Hematopoietic multipotent progenitor cell treated with erythropoietin and hydrocortisone succinate and interleukin-3 and kit ligand, for 4 days (in vitro differentiated cells): ENCODE measurements at regions not wholly inside any gene's neighbourhood (a gene's known extent, or its start where the extent isn't known, plus 50 kb on each side); places are given as distances from the start of the nearest gene placed in this dataset.
"Not testable (repeated sequence)": the region's sequence is repeated elsewhere in the genome, so short reads cannot be mapped to it uniquely, and the experiment has no call there.

ENCODE experiments used
- DNase-seq: peaks from one replicate; pipeline ENCODE4 v3.0.0-alpha.2; 2015

DNA sequence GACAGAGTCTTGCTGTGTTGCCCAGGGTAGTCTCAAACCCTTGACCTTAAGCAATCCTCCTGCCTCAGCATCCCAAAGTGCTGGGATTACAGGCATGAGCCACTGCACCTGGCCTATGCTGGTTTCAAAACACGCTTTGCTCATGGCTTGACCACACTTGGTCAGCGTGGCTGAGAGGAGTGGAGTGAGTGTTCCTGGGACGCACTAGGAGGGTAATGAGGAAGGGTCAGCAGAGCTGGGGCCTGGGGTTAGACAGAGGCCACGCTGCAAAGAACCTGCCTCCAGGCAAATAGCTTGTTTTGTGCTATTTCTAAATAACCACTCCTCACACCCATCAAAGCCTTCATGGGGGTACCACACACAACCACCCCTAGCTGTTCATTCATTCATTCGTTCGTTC lies 77.9 kb upstream of the TOX2 start:
- no peak for DNase-seq

DNA sequence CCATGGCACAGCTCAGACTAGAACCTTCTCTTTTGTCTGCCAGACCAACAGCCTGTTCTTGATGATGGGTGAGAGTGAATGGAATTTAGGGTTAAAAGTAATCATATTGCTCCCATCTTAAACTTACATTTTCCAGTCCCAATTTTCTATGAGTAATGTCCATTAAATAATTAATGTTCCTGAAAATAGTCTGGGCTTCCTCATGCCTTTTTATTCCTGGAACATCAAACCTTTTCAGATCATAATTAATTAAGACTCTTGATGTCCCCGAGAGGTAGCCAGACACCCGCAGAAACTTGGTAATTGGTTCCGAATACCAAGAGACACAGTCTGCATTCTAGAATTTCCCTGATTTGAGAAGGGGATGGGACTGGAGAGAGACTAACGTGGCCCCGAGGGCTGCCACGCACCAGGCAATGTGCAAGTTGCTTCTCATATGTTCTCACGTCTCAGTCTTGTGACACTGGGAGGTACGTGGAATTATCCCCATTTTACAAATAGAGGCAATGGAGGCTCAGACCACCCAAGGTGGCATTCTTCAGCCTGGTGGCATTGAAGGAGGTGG lies 78.6 kb upstream of the TOX2 start:
- DNase-seq, result no peak

GRCh38 chr20:43833511-43834395 lies 80.9 kb upstream of the TOX2 start:
- DNase-seq, result no peak

GRCh38 chr20:43832961-43833360 lies 81.7 kb upstream of the TOX2 start:
- no peak for DNase-seq

DNA sequence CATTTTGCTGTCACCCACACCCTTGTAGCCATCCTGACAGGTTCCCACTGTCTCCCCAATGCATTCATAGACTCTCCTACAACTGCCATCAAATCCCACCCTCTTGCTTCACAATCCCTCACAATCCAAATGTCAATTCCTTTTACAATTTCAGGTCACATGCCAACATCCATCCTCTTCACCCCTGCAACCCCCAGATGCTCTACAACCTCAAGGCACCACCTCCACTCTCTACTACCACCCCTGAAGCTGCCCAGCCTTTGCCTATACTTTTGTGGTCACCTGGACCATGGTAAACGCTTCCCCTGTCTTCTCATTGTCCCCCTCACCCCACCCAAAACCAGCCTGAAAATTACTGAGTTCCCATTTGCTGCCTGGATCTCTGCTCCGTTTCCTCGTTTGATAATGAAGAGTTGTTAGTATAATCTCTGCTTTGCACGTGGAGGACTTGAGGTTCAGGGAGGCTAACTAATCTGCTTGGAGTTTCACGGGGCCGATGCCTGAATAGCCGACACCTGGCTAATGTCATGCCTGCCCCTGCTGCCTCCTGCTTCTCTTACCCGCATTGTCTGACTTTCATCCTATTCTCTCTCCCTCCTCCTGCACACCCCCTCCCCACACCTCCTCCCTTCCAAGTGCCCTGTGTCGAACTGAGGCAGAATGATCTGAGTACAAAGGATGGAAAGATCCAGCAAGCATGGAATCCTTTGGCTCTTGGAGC lies 82.4 kb upstream of the TOX2 start:
- DNase-seq, result no peak

GRCh38 chr20:43831481-43832065 lies 83.1 kb upstream of the TOX2 start:
- DNase-seq, result no peak

DNA sequence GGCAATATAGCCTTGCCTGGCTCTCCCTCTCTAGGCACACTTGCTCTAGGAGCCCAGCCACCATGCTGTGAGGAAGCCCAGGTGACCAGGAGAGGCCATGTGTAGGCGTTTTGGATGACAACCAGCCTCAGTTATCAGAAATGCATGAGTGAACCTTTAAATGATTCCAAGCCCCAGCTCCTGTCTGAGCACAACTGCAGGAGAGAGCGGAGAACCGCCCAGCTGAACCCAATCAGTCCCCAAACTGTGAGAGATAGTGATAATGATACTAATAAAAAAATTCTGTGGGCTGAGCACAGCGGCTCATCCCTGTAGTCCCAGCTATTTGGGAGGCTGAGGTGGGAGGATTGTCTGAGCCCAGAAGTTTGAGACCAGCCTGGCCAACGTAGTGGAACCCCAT lies 83.8 kb upstream of the TOX2 start:
- DNase-seq, result no peak

GRCh38 chr20:43829951-43830690 lies 84.5 kb upstream of the TOX2 start:
- no peak for DNase-seq

DNA sequence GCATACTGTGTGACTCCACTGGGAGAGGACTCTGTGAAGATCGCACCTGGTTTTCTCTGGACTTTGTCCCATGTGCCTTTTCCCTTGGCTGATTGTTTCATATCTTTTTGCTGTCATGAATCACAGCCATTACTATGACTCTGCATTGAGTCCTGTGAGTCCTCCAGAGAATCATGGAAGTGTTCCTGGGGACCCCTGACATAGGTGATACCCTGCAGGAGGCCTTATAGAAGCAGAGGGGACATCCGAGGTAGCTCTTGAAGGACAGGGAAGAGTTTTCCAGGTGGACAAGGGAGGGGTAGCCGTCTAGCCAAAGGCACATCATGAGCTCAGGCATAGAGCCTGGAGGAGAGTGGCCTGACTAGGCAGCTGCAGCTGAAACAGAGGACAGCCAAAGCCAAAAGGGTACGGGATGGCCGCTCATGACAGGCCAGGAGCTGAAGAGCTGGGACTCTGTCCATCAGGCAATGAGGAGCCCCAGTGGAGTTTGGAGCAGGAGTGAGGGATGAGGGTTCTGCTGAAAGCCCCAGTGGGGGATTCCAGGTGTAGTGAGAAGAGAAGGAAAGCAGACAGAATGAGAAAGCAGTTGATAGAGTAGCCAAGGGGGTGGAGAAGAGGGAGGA lies 86.6 kb upstream of the TOX2 start:
- no peak for DNase-seq

DNA sequence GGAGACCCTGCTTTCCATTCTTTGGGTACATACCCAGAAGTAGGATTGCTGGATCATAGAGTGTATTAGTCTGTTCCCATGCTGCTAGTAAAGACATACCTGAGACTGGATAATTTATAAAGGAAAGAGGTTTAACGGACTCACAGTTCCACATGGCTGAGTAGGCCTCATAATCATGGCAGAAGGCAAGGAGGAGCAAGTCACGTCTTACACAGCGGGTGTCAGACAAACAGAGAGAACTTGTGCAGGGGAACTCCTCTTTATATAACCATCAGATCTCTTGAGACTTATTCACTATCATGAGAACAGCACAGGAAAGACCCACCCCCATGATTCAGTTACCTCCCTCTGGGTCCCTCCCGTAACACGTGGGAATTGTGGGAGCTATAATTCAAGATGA lies 87.7 kb upstream of the TOX2 start:
- not testable (repeated sequence) for DNase-seq

DNA sequence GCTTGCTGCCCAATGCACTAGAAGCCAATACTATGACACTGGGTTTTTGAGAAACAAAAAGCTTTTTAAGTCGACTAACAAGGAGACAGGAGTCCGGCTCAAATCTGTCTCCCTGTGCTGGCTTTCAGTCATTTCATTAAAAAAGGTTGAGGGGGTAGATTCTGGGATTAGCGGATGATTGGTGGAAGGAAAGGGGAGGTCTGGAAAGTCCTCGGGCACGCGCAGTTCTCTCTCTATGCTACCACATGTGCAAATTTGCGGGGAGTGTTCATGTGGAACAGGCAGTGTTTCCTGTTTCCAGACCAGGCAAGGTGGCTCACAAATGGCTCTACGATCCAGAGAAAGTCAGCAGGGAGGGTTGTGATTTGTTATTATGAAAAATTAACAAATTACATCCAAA lies 89.1 kb upstream of the TOX2 start:
- DNase-seq, result no peak

- DNase-seq, result no peak
Observed at GRCh38 chr20:43825051-43825402, 89.6 kb upstream of the TOX2 start.

DNA sequence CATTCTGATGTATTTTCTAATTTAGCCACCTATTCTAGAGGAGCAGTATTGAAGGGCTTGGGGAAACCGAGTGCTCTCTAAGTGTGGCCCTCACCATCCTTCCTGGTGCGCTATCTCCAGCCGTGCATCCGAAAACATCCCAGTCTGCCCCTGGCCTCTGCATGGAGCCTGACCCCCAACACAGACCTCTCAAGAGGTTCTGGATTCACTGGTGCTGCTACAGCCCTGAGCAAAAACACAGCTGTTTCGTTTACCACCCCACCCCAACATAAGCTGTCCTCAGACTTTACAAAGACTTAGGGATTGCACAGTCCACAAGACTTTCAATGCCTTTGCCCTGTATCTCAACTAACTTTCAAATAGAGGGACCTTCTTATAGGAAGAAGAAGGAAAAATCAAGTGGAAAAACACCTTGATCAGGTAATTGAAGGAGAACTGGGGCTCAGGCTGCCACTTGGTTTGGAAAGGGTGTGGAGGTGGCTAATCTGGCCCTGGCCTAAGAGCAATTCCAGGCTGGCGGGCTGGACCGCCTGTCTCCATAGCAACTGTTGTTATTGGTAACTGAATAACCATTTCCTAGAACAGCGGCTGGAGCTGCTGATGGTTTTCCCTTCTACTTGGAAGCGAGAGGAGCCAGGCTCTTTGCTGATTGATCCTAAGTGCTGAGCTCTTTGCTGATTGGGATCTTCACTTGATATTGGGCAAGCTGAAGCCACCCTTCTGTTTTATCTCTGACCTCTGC lies 90.2 kb upstream of the TOX2 start:
- peak; percentile 14 for DNase-seq

GRCh38 chr20:43821795-43822194 lies 92.9 kb upstream of the TOX2 start:
- DNase-seq, result no peak

- DNase-seq, result no peak
Observed at GRCh38 chr20:43820731-43821330, 93.8 kb upstream of the TOX2 start.

DNA sequence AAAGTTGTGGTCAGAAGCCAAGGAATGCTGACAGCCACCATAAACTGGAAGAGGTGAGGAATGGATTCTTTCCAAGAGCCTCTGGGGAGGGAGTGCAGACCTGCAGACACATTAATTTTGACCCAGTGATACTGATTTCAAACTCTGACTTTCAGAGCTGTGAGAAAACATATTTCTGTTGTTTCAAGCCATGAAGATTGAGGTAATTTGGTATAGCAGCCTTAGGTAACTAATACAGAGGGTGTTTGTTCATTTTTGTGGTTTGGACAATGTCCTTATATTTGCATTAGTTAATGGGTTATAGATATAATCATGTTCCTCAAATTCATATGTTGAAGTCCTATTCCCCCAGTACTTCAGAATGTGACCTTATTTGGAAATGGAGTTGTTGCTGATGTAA lies 85.4 kb upstream of the GTSF1L start:
- no peak for DNase-seq

GRCh38 chr20:43809206-43809819 lies 82.5 kb upstream of the GTSF1L start:
- no peak for DNase-seq

DNA sequence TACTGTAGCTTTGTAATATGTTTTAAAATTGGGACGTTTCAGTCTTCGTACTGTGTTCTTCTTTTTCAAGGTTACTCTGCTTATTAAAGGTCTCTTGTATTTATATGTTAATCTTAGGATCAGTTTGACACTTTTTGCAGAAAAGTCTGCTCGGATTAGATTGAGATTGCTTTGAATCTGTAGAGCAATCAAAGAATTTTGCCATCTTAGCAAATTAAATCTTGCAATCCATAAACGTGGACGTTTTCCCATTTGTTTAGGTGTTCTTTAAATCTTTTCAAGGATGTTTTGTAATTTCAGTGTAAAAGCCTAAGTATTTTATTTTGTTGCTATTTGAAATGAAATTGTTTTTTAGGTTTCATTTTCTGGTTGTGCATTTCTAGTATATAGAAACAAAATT lies 78.0 kb upstream of the GTSF1L start:
- DNase-seq, result no peak

- DNase-seq, result no peak
Observed at GRCh38 chr20:43803276-43803675, 76.5 kb upstream of the GTSF1L start.

DNA sequence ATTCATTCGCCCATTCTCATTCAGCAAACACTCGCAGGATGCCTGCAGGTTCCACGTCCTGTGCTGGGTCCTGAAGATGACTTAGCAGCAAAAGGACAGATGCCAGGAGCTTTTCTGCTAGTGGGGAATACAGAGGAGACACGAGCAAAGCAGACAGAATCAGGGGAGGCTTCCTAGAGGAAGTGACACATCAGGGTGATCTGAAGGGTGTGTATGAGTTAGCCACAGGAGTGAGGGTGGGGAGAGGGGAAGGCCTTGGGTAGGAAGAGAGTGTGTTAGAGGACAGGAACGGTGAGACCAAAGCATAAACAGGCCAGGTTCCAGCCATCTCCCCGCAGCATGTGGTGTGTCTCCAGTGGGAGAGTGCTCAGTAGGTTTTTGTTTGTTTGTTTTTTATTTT lies 73.4 kb upstream of the GTSF1L start:
- DNase-seq, result no peak

GRCh38 chr20:43799741-43800140 lies 72.9 kb upstream of the GTSF1L start:
- no peak for DNase-seq
